ENCODE measurements at regions not wholly inside any gene's neighbourhood (a gene's known extent, or its start where the extent isn't known, plus 50 kb on each side); places are given as distances from the start of the nearest gene placed in this dataset.
A peak's percentile ranks its signal among the peaks of the same experiment; 100 is the strongest.
"Not testable (repeated sequence)": the region's sequence is repeated elsewhere in the genome, so short reads cannot be mapped to it uniquely, and the experiment has no call there.

DNA sequence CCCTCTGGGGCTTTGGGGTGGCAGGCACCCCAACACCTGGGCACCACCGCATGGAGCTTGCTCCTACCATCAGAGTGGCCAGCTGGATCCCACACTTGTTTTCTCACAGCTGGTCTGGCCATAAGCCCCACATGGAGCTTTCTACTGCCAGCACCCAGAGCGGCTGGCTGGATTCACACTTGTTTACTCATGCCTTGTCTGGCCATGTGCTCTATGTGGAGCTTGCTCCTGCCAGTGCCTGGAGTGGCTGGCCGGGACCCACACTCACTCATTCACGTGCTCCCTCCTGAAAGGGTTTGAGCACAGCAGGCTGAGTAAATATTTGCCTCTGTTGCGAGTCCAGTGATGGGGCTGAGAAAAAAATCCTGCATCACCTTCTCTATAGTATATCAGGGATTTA is 487.0 kb downstream of the CD109 start:
- DNase-seq = no peak

- DNase-seq = no peak
Observed at GRCh38 chr6:74181471-74181870, 485.5 kb downstream of the CD109 start.

DNA sequence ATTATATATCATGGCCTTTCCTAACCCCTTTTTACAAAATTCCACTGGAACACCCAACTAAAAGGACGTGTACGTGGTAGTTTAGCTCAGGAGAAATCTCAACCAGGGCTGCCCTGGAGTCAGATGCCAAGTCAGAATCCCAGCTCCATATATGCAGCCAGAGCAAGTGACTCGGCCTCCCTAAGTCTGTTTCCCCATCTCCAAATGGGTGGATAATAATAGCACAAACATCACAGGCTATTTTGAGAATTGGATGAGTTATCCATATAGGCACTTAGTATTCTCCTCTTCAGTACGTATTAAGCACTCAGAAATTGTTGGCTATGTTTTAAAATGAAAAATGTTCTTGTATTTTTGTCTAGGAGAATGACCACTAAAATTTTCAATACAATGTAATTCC is 481.5 kb downstream of the CD109 start:
- no peak for DNase-seq

- DNase-seq = not testable (repeated sequence)
Observed at GRCh38 chr6:74170550-74170949, 474.5 kb downstream of the CD109 start.

- DNase-seq = no peak
Observed at GRCh38 chr6:74170118-74170517, 474.1 kb downstream of the CD109 start.

DNA sequence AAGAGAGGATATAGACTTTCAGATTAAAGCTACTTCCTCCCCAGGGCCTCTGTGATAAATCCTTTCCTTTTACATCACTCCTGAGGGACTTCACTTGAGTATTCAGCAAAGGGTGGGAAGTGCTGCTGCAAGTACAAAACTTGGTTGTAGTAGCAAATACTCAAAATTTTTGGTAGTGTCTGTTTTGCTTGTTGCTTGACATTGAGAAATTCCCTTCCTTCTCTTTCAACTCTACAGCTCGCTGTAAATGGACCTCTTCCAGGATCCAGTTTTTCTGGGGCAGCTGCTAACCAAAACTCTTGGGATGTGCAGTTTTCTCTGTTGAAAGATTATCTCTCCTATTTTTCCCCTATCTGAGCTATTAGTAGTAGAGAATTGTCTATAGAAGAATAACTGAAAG is 472.0 kb downstream of the CD109 start:
- DNase-seq = no peak

- no peak for DNase-seq
Observed at GRCh38 chr6:74167511-74167910, 471.5 kb downstream of the CD109 start.

DNA sequence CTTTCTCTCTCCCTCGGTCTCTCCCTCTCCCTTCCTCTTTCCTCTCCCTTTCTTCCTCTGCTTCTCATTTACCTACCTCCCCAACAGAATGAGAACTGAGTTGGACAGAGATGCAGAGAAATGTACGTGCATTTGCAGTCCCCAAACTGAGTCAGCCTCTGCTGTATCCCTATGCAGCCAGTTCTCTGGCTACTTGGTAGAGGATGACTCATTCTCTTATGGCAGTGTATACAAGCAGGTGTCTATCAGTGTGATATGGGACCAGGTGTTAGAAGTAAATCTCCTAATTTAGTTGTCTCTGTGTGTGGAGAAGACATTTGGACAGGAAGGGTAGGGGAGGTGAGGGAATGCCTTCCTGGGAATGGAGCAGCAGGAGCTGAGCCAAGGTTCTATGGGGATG is 470.8 kb downstream of the CD109 start:
- DNase-seq = no peak

DNA sequence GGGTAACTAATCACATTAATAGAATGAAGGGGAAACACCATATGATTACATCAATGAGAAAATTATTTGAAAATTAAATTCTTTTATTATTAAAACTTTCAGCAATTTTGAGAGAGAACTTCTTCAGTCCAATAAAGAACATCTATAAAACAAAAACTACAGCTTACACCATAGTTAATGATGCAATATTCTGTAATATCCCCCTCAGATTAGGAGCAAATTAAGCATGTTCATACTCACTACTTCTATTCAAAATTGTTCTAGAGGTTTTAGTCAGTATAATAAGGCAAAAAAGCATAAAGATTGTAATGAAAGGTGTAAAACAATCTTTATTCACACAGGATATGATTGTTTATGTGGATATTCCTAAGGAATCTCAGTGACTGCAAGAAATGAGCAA is 465.4 kb downstream of the CD109 start:
- no peak for DNase-seq

GRCh38 chr6:74152096-74152675 is 456.2 kb downstream of the CD109 start:
- DNase-seq = no peak

GRCh38 chr6:74145931-74146330 is 449.9 kb downstream of the CD109 start:
- DNase-seq = no peak

DNA sequence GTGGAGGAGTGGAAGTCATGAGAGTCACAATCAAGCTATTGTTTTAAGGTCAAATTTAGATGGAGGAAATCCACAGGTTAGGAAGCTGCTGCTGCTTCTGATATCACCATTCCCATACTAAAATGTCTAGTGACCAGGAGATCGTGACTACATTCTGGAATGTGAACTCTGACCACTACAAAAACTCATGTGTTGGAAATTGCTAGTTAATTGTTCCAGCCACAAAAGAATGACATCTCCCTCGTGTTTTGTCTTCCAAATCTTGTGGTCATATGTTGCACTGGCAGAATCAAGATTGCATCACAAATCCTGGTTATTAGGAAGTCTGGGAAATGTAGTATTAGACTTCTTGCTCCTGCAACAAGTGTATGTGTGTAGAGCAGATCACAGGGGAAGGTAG is 441.9 kb downstream of the CD109 start:
- DNase-seq = no peak

DNA sequence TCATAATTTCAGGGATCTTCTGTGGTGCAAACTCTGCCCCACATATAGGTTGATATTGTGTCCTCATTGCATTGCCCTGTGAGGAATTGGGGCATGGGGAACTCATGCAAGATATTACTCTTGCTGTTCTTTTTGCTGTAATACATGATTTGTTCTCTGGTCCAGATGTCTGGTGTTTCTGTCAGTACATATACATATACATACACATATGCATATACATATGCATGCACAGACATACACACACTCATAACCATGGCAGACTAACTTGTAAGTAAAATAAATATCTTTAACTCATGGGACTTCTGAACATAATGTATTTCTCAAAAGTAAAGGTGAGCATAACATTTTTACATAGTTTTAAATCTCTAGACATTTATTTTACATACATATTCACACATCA is 438.3 kb downstream of the CD109 start:
- DNase-seq = no peak

DNA sequence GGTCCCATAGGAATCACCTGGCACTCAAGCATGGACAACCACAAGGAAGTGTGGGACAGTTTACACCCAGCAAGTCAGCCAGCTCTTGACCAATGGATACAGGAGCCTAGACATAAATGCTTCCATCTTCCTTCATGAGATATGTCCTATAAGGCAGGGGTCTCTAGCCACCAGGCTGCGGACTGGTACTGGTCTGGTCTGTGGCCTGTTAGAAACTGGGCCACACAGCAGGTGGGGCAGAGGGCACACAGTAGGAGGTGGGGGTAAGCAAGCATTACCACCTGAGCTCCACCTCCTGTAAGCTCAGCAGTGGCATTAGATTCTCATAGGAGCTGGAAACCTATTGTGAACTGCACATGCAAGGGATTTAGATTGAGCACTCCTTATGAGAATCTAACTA is 437.1 kb downstream of the CD109 start:
- DNase-seq = no peak

- DNase-seq = no peak
Observed at GRCh38 chr6:74130641-74131040, 434.6 kb downstream of the CD109 start.

- DNase-seq = peak; percentile 7
Observed at GRCh38 chr6:74128536-74128935, 432.5 kb downstream of the CD109 start.

DNA sequence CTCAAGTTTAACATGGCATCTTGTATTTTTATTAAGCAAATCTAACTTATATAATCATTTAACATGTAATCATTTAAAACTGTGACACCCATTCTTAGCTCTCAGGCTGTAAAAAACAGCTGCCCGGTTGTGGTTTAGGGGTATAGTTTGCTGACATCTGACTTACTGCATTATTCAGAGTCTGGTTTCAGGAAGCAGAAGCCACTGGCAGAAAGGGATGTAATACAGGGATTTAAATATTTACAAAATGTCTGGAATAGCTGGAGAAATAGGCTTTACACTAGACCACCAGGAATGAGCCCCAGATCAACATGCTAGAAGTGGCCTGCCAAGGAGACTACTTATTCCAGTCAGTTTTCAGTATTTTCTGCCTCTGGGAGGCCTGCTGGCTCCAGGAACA is 421.1 kb downstream of the CD109 start:
- DNase-seq = no peak

- no peak for DNase-seq
Observed at GRCh38 chr6:74115674-74116073, 419.7 kb downstream of the CD109 start.

DNA sequence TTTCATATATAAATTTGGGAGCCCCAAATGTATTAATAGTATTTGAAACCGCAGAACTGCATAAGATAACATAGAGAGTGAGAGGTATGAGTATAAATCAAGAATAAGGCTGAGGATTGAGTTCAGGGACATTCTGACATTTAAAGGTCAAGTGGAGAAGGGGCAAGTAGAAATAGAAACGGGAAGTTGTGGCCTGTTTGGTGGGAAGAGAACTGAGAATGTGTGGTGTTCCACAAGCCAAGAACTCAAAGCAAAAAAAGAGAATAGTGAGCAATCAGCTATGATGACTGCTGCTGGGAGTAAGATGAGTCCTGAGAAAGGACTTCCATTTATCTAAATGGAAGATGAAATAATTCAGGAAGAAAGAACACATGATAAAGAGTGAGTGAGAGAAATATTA is 418.4 kb downstream of the CD109 start:
- no peak for DNase-seq

DNA sequence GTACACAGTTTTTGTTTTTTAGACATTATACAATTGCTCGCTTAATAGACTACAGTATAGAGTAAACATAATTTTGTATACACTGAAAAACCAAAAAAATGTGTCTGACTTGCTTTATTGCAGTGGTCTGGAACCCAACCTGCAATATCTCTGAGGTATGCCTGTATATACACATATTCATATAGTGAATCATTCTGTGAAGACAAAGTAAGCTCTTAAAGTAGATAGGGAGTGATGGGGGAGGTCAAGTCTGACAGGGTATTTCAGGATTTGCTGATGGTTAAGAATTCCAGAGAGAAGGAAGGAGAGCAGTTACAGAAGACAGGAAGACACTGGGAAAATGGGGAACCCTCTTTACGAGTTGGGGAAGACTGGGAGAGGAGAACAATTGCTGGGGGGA is 417.9 kb downstream of the CD109 start:
- DNase-seq = no peak

- no peak for DNase-seq
Observed at GRCh38 chr6:74103417-74103816, 407.4 kb downstream of the CD109 start.

- DNase-seq = no peak
Observed at GRCh38 chr6:74100719-74101287, 404.8 kb downstream of the CD109 start.

- no peak for DNase-seq
Observed at GRCh38 chr6:74096329-74096728, 400.3 kb downstream of the CD109 start.

GRCh38 chr6:74093361-74093760 is 397.4 kb downstream of the CD109 start:
- no peak for DNase-seq

DNA sequence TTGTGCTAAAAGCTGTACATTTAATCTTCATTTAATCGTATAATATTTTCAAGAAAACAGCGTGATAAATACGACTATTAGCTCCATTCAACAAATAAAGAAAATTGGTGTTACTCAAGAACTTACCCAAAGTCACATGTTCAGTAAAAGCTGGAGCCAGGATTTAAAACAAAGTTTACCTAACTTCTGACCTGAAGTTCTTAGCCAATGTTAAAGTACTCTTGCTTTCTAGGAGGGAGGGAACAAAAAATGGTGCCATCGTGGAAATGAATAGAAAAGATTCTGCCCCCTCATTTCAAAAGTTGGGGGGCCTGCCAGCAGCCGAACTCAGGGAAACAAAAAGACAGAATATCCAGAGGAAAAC is 395.8 kb downstream of the CD109 start:
- no peak for DNase-seq
